CD14-positive monocyte (primary cell): ENCODE measurements at regions not wholly inside any gene's neighbourhood (a gene's known extent, or its start where the extent isn't known, plus 50 kb on each side); places are given as distances from the start of the nearest gene placed in this dataset.

ENCODE experiments used
- DNase-seq, 3 donors: peaks; one replicate each; pipeline ENCODE4 v3.0.0-alpha.2; 2011 to 2022
- H2AFZ ChIP-seq: 2 replicates; pipeline ENCODE4 v1.6.0; 2012; ENCODE audit warnings: mild to moderate bottlenecking, low read depth, low read length, inconsistent platforms; ENCODE audit not compliant: insufficient read depth, poor library complexity, severe bottlenecking
- H3K27ac ChIP-seq, 2 donors: 1 replicate in 1 of 2; 2 replicates in 1 of 2; pipeline ENCODE4 v1.5.1; 2012 to 2013; ENCODE audit warnings: low read length in 2 of 2, control low read depth in 1 of 2, inconsistent platforms in 1 of 2, low read depth in 1 of 2, mild to moderate bottlenecking in 1 of 2
- H3K27me3 ChIP-seq, 2 donors: one replicate each; pipeline versions ENCODE4 v1.6.0 to v1.6.1; 2011 to 2013; ENCODE audit warnings: low read length in 2 of 2; ENCODE audit not compliant: control insufficient read depth in 2 of 2, insufficient read depth in 2 of 2
- H3K36me3 ChIP-seq, 2 donors: replicated peaks in 1 of 2; 1 replicate in 1 of 2; 2 replicates in 1 of 2; pipeline versions ENCODE4 v1.5.1 to v1.6.1; 2012 to 2013; ENCODE audit warnings: low read length in 2 of 2, control low read depth in 1 of 2, inconsistent platforms in 1 of 2, mild to moderate bottlenecking in 1 of 2; ENCODE audit not compliant: insufficient read depth in 2 of 2, control insufficient read depth in 1 of 2
- H3K4me1 ChIP-seq, 2 donors: 1 replicate in 1 of 2; 2 replicates in 1 of 2; pipeline versions ENCODE4 v1.5.1 to v1.6.1; 2012 to 2013; ENCODE audit warnings: low read length in 2 of 2, control low read depth in 1 of 2, inconsistent platforms in 1 of 2, mild to moderate bottlenecking in 1 of 2, moderate library complexity in 1 of 2; ENCODE audit not compliant: insufficient read depth in 2 of 2, control insufficient read depth in 1 of 2
- H3K4me2 ChIP-seq: replicated peaks from 2 replicates; pipeline ENCODE3; 2012; ENCODE audit warnings: low read length, moderate library complexity, mild to moderate bottlenecking; ENCODE audit not compliant: poor library complexity, severe bottlenecking; ENCODE audit errors: extremely low read depth
- H3K4me3 ChIP-seq, 3 experiments: fragments of 200-600 bp in 1 of 3; sonication (generic) in 1 of 3; replicated peaks in 1 of 3; 1 replicate in 2 of 3; 2 replicates in 1 of 3; pipeline ENCODE4 v1.5.1; 2011 to 2013; ENCODE audit warnings: low read length in 3 of 3, mild to moderate bottlenecking in 3 of 3, control low read depth in 2 of 3, low read depth in 2 of 3, inconsistent platforms in 1 of 3, moderate library complexity in 1 of 3
- H3K79me2 ChIP-seq: 2 replicates; pipeline ENCODE4 v1.6.0; 2012; ENCODE audit warnings: mild to moderate bottlenecking, control low read depth, inconsistent platforms, low read length, moderate library complexity; ENCODE audit not compliant: insufficient read depth
- H3K9ac ChIP-seq: 2 replicates; pipeline ENCODE4 v1.6.0; 2017; ENCODE audit warnings: low read length, mild to moderate bottlenecking; ENCODE audit not compliant: insufficient read depth, poor library complexity, severe bottlenecking
- H3K9me3 ChIP-seq, 2 donors: replicated peaks in 1 of 2; 1 replicate in 1 of 2; 2 replicates in 1 of 2; pipeline versions ENCODE4 v1.5.1 to v1.6.1; 2012 to 2013; ENCODE audit warnings: low read length in 2 of 2, control low read depth in 1 of 2; ENCODE audit not compliant: control insufficient read depth in 1 of 2, insufficient read depth in 1 of 2
- H4K20me1 ChIP-seq: 2 replicates; pipeline ENCODE4 v1.6.0; 2012; ENCODE audit warnings: mild to moderate bottlenecking, low read length, control low read depth, moderate library complexity; ENCODE audit not compliant: insufficient read depth
- H3K27ac Mint-ChIP-seq, 7 donors: one replicate each; pipeline ENCODE4 v1.8.0; 2020; ENCODE audit warnings: mild to moderate bottlenecking in 7 of 7, mixed read lengths in 7 of 7, moderate library complexity in 6 of 7, inconsistent platforms in 2 of 7
- H3K27me3 Mint-ChIP-seq, 3 donors: one replicate each; pipeline ENCODE4 v1.8.0; 2021 to 2022; ENCODE audit warnings: low read depth in 3 of 3, mild to moderate bottlenecking in 3 of 3, mixed read lengths in 3 of 3, moderate library complexity in 3 of 3, inconsistent platforms in 1 of 3
- H3K36me3 Mint-ChIP-seq, 2 donors: one replicate each; pipeline ENCODE4 v1.8.0; 2020; ENCODE audit warnings: mixed read lengths in 2 of 2, inconsistent platforms in 1 of 2, mild to moderate bottlenecking in 1 of 2
- H3K4me1 Mint-ChIP-seq: one replicate; pipeline ENCODE4 v1.8.0; 2020; ENCODE audit warnings: mild to moderate bottlenecking, mixed read lengths
- H3K4me3 Mint-ChIP-seq, 2 donors: one replicate each; pipeline ENCODE4 v1.8.0; 2020; ENCODE audit warnings: mild to moderate bottlenecking in 2 of 2, mixed read lengths in 2 of 2, moderate library complexity in 1 of 2
- H3K9me3 Mint-ChIP-seq, 7 donors: one replicate each; pipeline ENCODE4 v1.8.0; 2020 to 2022; ENCODE audit warnings: mixed read lengths in 7 of 7, mild to moderate bottlenecking in 6 of 7, moderate library complexity in 6 of 7, inconsistent platforms in 2 of 7
- CTCF ChIP-seq: fragments of 200-600 bp; IDR thresholded peaks from one replicate; pipeline ENCODE4 v1.8.0; 2022; ENCODE audit warnings: antibody characterized with exemption, mild to moderate bottlenecking
- WGBS: methylation state at CpG from one replicate; pipeline ENCODE4 v1.1.5; 2013; ENCODE audit warnings: missing lambda C conversion rate; ENCODE audit not compliant: insufficient coverage; 5-methylcytosine and 5-hydroxymethylcytosine counted together
- intact Hi-C, 2 donors: fragments of 100-400 bp; cut with micrococcal nuclease; formaldehyde crosslinking; loops; one replicate each; pipeline versions ENCODE4 v1.15.0 to v1.15.1; 2023

- H3K4me1 Mint-ChIP-seq = no peaks in the 10 kb centered on the region
- H3K4me3 ChIP-seq = no peak overlapping the region
- H4K20me1 ChIP-seq = no peaks in the 10 kb centered on the region
- H3K36me3 Mint-ChIP-seq = no peaks in the 10 kb centered on the region
- no peak overlapping the region for H3K27ac Mint-ChIP-seq
- H3K27me3 Mint-ChIP-seq = no peaks in the 10 kb centered on the region
- H3K27me3 ChIP-seq = no peaks in the 10 kb centered on the region
- H3K36me3 ChIP-seq = no peaks in the 10 kb centered on the region
- intact Hi-C loops = no loop called here
- H3K79me2 ChIP-seq = no peaks in the 10 kb centered on the region
- H3K9ac ChIP-seq = no peak overlapping the region
- H3K4me2 ChIP-seq = no peak overlapping the region
- H3K9me3 ChIP-seq = peaks cover 0 to 10% of the 10 kb centered on the region in 2 donors
- no peak for TF ChIP-seq CTCF
- peaks cover 0 to 11% (median 5%) of the 10 kb centered on the region in 7 donors for H3K9me3 Mint-ChIP-seq
- DNase-seq = no peak
- H3K27ac ChIP-seq = no peak overlapping the region
- no peak overlapping the region for H2AFZ ChIP-seq
- H3K4me3 Mint-ChIP-seq = no peak overlapping the region
- no peaks in the 10 kb centered on the region for H3K4me1 ChIP-seq
Observed at GRCh38 chr2:52445686-52446085, 1321.9 kb upstream of the CHAC2 start.

- peaks cover 0 to 2% (median 0%) of the 10 kb centered on the region in 3 donors for H3K27me3 Mint-ChIP-seq
- no peak overlapping the region for H3K9ac ChIP-seq
- H2AFZ ChIP-seq = no peak overlapping the region
- intact Hi-C loops = no loop called here
- H3K27ac Mint-ChIP-seq = no peak overlapping the region
- peaks cover 7 to 27% (median 14%) of the 10 kb centered on the region in 7 donors for H3K9me3 Mint-ChIP-seq
- H3K4me2 ChIP-seq = no peak overlapping the region
- no peak for DNase-seq
- no peaks in the 10 kb centered on the region for H3K36me3 Mint-ChIP-seq
- H3K36me3 ChIP-seq = no peaks in the 10 kb centered on the region
- H3K4me1 Mint-ChIP-seq = no peaks in the 10 kb centered on the region
- H3K4me3 Mint-ChIP-seq = no peak overlapping the region
- no peaks in the 10 kb centered on the region for H3K79me2 ChIP-seq
- no peaks in the 10 kb centered on the region for H3K27me3 ChIP-seq
- no peak overlapping the region for H3K4me3 ChIP-seq
- peaks cover 28 to 42% of the 10 kb centered on the region in 2 donors for H3K9me3 ChIP-seq
- WGBS = 88% methylated on average over 12 of the region's 12 CpGs
- H3K4me1 ChIP-seq = no peaks in the 10 kb centered on the region
- H4K20me1 ChIP-seq = no peaks in the 10 kb centered on the region
- TF ChIP-seq CTCF = no peak
- H3K27ac ChIP-seq = no peak overlapping the region
Observed at GRCh38 chr2:52431352-52431760, 1336.2 kb upstream of the CHAC2 start.
